AG04449 (cell line): ENCODE measurements at regions not wholly inside any gene's neighbourhood (a gene's known extent, or its start where the extent isn't known, plus 50 kb on each side); places are given as distances from the start of the nearest gene placed in this dataset.

ENCODE experiments used
- CTCF ChIA-PET: fragments of 350-600 bp; formaldehyde crosslinking; extraction: SDS; loops from one replicate; lab custom pipeline; 2021; ENCODE audit warnings: antibody characterized with exemption; lab: Yijun Ruan, JAX
- POLR2A ChIA-PET: fragments of 400-600, 350-600 bp; formaldehyde crosslinking; extraction: SDS; loops from one replicate; lab custom pipeline; 2020; ENCODE audit warnings: antibody characterized with exemption, inconsistent platforms; lab: Yijun Ruan, JAX
- DNase-seq: peaks from one replicate; pipeline ENCODE4 v3.0.0-alpha.2; 2010; ENCODE audit warnings: low read depth, low spot score
- H3K4me3 ChIP-seq: 2 replicates; pipeline ENCODE4 v1.5.1; 2011; ENCODE audit warnings: low read depth, mild to moderate bottlenecking, control low read depth, low read length
- TF ChIP-seq, protein P1 (sequence below): IDR thresholded peaks from one replicate; pipeline ENCODE4 v1.5.1; 2011; ENCODE audit warnings: mild to moderate bottlenecking, moderate library complexity, low read length, control low read depth, inconsistent platforms; ENCODE audit not compliant: insufficient read depth; ENCODE audit errors: missing control alignments

DNA sequence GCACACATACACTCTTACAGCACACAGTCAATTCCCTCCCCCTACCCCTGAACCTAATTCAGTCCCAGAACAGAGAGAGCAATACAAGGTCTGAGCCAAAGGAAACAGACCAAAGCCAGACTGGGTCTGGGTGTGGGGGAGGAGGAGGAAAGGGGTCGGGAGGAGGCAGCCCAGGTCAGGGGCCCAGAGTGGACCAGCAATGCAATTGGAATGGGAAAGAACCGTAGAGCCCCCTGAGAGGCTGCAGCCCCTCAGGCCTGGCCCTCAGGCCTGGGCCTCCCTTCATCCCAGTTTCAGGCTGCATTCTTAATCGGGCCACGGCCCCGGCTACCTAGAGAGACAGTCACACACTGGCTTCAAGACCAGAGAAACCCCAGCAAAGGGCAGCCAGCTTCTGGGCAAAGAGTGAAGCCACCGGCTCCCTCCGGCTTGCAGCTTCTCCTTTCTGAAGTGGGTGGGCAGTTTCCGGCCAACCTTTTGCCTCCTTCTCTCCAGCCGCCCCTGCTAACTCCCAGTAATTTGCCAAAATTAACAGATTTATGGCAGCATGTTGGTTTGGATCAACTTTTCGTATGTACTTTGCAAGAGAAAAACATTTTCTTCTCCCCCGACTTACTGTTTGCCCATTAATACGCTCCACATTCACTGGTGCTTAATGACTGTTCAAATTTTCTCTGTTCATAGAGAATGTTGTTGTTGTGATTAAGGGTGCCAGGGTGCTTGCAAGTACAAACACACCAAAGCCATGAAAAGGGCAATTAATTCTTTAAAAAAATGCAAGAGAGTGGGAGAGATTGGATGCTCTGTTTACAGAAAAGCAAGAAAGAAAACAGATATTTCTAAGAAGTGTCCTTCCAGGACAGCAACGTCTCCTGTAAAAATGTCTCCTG lies 488.3 kb downstream of the MN1 start:
- TF ChIP-seq, protein P1, sequence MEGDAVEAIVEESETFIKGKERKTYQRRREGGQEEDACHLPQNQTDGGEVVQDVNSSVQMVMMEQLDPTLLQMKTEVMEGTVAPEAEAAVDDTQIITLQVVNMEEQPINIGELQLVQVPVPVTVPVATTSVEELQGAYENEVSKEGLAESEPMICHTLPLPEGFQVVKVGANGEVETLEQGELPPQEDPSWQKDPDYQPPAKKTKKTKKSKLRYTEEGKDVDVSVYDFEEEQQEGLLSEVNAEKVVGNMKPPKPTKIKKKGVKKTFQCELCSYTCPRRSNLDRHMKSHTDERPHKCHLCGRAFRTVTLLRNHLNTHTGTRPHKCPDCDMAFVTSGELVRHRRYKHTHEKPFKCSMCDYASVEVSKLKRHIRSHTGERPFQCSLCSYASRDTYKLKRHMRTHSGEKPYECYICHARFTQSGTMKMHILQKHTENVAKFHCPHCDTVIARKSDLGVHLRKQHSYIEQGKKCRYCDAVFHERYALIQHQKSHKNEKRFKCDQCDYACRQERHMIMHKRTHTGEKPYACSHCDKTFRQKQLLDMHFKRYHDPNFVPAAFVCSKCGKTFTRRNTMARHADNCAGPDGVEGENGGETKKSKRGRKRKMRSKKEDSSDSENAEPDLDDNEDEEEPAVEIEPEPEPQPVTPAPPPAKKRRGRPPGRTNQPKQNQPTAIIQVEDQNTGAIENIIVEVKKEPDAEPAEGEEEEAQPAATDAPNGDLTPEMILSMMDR: no peak
- H3K4me3 ChIP-seq: no peak overlapping the region
- POLR2A ChIA-PET: no interaction called here
- CTCF ChIA-PET: no interaction called here
- no peak for DNase-seq

- CTCF ChIA-PET: no interaction called here
These were observed 487.2 kb downstream of the MN1 start for GRCh38 chr22:27314276-27314807.

GRCh38 chr22:27315833-27316232 lies 485.7 kb downstream of the MN1 start:
- CTCF ChIA-PET: no interaction called here
- DNase-seq: no peak

More at GRCh38 chr22:27314276-27314807, 487.2 kb downstream of the MN1 start:
- POLR2A ChIA-PET: no interaction called here
- TF ChIP-seq, protein P1: no peak
- no peak overlapping the region for H3K4me3 ChIP-seq
- DNase-seq: no peak

GRCh38 chr22:27317096-27317495 lies 484.5 kb downstream of the MN1 start:
- TF ChIP-seq, protein P1: no peak
- no peak overlapping the region for H3K4me3 ChIP-seq
- POLR2A ChIA-PET: no interaction called here
- no peak for DNase-seq
- CTCF ChIA-PET: interaction anchor here (1.0 kb wide), 1 partner anchor 11 kb away, joined by 3 read pairs; no protein-coding TSS in a partner anchor

More at GRCh38 chr22:27315833-27316232, 485.7 kb downstream of the MN1 start:
- POLR2A ChIA-PET: no interaction called here
- no peak overlapping the region for H3K4me3 ChIP-seq
- TF ChIP-seq, protein P1: no peak

DNA sequence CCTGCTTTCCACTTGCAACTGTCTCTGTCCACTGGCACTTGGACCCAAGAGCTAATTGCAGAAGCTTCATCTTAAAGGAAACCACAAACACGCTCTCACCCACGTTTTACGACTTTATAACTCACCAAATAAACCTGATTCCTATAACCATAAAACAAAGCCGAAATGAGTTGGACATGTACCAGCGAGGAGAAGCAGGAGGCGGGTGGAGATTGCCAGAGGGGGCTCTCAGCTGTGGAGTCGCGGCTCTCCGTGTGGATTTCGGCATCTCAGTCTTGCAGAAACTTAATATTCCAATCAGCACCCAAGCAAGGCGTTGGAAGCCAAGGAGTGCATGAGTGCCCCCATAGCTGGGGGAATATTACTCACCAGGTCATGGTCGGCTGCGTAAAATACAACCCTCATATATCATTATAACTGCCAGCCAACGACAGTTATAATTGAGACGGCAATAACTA lies 483.6 kb downstream of the MN1 start:
- ChIA-PET POLR2A (interaction anchor here (0.8 to 1.0 kb wide), 2 partner anchors 9 to 52 kb away, joined by 4 read pairs; no protein-coding TSS in a partner anchor), CTCF (interaction anchor here (0.9 to 2.0 kb wide), 3 partner anchors 10 to 14 kb away, joined by 3 to 6 read pairs (median 3); no protein-coding TSS in a partner anchor)
- DNase-seq: peak; percentile 51
- no peak overlapping the region for H3K4me3 ChIP-seq
- TF ChIP-seq, protein P1: no peak

GRCh38 chr22:27318516-27318915 lies 483.0 kb downstream of the MN1 start:
- H3K4me3 ChIP-seq: no peak overlapping the region
- CTCF ChIA-PET: interaction anchor here (1.0 to 2.0 kb wide), 2 partner anchors 9 to 13 kb away, joined by 3 to 6 read pairs; no protein-coding TSS in a partner anchor
- TF ChIP-seq, protein P1: no peak
- POLR2A ChIA-PET: interaction anchor here (0.8 to 1.0 kb wide), 2 partner anchors 10 to 52 kb away, joined by 4 read pairs; no protein-coding TSS in a partner anchor
- DNase-seq: peak; percentile 77
